ELR (cell line): ENCODE measurements at regions not wholly inside any gene's neighbourhood (a gene's known extent, or its start where the extent isn't known, plus 50 kb on each side); places are given as distances from the start of the nearest gene placed in this dataset.
A peak's percentile ranks its signal among the peaks of the same experiment; 100 is the strongest.
"Not testable (repeated sequence)": the region's sequence is repeated elsewhere in the genome, so short reads cannot be mapped to it uniquely, and the experiment has no call there.

Experiments used
- DNase-seq: peaks from one replicate; pipeline ENCODE4 v3.0.0-alpha.2; 2015; ENCODE audit warnings: low read depth

DNA sequence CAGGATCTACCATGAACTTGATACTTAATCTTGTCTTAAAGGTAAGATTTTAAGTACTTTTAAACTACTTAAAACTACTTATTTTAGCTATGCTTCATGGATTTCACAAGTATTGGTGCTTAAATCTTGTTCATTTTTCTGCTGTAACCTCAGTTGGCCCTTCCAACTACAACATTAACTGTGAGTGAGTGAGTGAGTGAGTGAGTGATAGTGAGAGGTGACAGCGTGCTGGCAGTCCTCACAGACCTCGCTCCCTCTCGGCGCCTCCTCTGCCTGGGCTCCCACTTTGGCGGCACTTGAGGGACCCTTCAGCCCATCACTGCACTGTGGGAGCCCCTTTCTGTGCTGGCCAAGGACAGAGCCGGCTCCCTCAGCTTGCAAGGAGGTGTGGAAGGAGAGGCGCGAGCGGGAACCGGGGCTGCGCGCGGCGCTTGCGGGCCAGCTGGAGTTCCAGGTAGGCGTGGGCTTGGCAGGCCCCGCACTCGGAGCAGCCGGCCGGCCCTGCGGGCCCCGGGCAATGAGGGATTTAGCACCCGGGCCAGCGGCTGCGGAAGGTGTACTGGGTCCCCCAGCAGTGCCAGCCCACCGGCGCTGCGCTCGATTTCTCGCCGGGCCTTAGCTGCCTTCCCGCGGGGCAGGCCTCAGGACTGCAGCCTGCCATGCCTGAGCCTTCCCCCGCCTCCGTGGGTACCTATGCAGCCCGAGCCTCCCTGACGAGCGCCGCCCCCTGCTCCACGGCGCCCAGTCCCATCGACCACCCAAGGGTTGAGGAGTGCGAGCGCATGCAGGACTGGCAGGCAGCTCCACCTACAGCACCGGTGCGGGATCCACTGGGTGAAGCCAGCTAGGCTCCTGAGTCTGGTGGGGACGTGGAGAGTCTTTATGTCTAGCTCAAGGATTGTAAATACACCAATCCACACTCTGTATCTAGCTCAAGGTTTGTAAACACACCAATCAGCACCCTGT lies 1558.6 kb upstream of the SEL1L start:
- DNase-seq, result not testable (repeated sequence)

DNA sequence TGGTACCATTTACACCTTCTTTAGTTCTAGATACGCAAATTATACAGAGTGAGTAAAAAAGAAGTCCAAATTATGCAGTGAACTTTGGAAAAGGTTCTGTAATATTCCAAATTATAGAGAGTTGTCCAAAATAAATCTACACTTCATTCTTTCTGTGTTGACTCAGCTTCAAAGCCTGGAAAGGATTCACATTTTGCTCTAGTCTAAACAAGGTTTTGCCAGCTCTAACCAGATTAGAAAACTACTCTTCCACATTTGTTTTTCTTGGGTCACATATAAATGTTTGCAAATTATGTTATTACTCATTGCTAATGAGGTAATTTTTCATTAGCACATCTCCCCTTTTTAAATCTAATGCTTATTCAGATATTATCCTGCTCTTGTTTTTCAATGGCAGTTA lies 1562.4 kb upstream of the SEL1L start:
- DNase-seq, result no peak

GRCh38 chr14:83101846-83102245 lies 1568.2 kb upstream of the SEL1L start:
- no peak for DNase-seq

DNA sequence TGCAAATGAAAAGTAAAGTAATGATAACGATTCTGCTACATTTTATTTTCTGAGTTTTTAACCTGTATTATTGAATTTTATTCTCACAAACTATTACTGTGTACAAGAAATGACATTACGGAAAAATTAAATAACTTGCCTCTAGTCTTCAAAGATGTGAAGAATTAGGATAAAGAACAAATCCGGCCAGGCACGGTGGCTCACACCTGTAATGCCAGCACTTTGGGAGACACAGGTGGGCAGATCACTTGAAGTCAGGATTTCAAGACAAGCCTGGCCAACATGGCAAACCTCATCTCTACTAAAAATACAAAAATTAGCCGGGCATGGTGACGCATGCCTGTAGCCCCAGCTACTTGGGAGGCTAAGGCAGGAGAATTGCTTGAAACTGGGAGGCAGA lies 1584.4 kb upstream of the SEL1L start:
- DNase-seq, result no peak

DNA sequence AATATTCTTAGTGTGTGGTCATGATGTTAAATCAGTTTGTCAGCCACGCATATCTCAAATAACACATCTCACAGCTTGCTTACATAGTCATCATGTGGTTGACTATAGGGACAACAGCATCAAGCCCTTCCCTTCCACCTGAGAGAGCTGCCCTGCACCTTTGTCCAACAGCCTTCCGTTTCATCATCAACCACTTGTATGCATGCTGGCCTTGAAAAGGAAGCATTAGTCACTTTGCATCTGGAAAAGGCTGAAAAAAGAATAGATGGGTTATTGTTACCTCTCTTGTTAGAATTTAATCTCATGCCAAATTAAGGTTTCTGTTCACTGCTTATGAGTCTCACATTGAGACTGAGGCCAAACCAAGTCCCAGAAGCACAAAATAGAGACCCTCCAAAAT lies 1586.5 kb upstream of the SEL1L start:
- DNase-seq, result no peak

DNA sequence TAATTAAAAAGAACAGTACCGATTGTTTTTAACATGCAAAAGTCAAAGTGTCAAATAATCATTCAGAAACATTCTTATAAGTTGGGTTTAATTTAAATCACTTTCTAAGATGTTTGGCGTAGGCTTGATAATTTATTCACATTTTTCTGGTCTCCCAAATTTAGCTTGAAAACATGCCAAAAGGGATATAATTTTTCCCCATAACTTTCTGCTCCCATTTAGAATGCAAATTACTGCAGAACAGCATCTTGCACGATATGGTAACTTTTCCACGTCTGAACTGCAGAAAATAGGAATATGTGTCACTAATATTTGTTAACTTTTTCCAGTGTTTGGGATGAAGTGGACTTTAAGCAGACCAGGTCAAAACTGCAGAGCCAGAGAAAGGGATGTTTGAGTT lies 1592.4 kb upstream of the SEL1L start:
- no peak for DNase-seq

DNA sequence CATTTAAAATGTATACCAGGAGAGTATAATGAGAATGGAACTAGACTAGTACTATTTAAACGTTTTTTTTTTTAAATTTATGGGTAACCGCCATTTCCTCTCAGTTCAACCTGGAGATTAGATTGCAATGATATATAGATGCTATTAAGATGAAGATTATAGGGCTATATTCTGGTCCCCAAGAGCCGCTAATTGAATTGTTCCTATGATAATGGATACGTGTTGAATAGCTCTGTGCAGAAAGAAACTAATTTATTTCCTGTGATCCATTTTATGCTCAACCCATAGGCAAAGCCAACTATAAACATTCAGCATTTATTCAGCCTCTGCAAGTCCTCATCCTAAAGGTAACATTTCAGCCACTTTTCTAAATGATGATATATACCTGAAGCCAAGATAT lies 1595.1 kb upstream of the SEL1L start:
- DNase-seq, result no peak

GRCh38 chr14:83129496-83129895 lies 1595.8 kb upstream of the SEL1L start:
- no peak for DNase-seq

DNA sequence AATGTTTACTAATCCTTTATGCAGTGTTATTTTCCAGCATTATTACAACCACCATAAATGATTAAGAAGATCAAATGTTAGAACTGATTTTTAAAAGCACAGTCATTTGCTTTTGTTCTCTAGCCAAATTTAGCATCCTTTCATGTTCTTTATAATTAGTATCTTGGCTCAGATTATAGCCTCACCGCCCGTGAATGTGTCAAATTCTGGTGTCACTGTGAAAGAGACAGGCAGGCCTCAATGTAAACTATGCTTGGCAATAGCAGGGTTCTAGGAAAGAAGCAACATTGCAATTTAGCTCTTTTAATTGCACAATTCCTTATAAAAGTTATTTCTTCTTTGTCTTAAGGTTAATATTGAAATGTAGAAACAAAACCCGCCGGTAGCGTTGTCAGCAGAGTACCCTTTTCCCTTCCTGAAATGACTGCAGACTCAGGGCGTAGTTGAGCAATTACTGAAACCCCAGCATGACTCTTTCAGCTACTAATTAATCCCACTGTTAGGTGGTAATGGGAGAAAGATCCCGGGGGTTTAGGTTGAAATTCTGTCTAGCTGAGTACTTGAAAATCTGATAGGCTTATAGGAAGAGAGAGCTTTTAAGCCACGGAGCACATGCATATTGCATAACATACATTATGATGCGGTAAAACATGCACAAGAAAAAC lies 1600.5 kb upstream of the SEL1L start:
- no peak for DNase-seq

DNA sequence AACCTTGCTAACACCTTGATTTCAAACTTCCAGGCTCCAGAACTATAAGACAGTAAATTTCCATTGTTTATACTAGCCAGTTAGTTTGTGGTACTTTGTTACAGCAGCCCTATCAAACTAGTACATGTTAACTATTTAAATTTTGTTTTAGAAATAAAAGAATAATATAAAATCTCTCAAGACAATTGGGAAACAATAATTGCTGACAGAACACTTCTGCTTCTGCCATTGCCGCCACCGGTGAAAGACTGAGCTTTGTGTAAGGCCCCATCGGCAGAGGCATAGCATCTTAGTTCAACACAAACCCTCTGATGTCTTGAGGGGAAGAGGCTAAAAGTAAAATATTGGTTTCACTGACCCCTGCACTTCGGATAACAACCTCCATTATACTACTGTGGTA lies 1607.1 kb upstream of the SEL1L start:
- no peak for DNase-seq

- DNase-seq, result peak; percentile 1
Measured at GRCh38 chr14:83147006-83147405, 1613.4 kb upstream of the SEL1L start.

GRCh38 chr14:83151571-83151970 lies 1617.9 kb upstream of the SEL1L start:
- DNase-seq, result no peak

- no peak for DNase-seq
Measured at GRCh38 chr14:83153081-83153480, 1619.4 kb upstream of the SEL1L start.

GRCh38 chr14:83162361-83162929 lies 1628.8 kb upstream of the SEL1L start:
- no peak for DNase-seq

GRCh38 chr14:83163016-83163415 lies 1629.4 kb upstream of the SEL1L start:
- no peak for DNase-seq

DNA sequence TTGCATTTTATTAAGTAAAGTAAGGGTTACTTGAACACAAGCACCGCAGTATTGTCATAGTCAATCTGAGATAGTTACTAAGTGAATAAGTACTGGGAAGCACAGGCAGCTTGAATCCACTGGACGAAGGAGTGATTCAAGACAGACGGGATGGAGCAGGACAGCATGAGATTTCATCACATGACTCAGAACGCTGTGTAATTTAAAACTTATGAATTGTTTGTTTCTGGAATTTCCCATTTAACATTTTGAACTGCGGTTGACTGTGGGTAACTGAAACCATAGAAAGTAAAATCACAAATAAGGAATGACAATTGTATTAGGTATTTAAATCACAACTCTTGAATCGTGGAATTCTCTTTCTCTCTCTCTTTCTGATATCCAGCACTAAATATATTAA lies 1630.4 kb upstream of the SEL1L start:
- DNase-seq, result peak; percentile 53

GRCh38 chr14:83164591-83164990 lies 1630.9 kb upstream of the SEL1L start:
- DNase-seq, result no peak

- DNase-seq, result peak; percentile 3
Measured at GRCh38 chr14:83170165-83170564, 1636.5 kb upstream of the SEL1L start.

- DNase-seq, result no peak
Measured at GRCh38 chr14:83171761-83172160, 1638.1 kb upstream of the SEL1L start.

DNA sequence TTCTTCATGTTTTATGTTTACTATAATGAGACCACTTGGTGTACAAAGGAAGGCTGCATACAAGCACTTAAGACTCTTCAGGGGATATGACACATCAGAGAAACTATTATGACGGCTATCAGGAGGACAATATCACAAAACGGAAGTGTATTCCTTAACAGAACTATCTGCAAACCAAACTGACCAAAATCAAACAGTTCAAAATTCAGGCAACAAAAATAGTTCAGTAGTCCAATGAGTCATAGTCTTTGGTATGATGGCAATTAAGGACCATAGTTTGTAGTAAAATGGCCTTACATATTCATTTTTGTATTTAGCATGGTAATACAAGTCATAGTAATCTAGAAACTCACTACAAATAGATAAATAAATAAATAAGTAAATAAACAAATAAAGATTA lies 1638.7 kb upstream of the SEL1L start:
- DNase-seq, result peak; percentile 25

- no peak for DNase-seq
Measured at GRCh38 chr14:83173687-83174086, 1640.0 kb upstream of the SEL1L start.

GRCh38 chr14:83184531-83184930 lies 1650.9 kb upstream of the SEL1L start:
- DNase-seq, result no peak

DNA sequence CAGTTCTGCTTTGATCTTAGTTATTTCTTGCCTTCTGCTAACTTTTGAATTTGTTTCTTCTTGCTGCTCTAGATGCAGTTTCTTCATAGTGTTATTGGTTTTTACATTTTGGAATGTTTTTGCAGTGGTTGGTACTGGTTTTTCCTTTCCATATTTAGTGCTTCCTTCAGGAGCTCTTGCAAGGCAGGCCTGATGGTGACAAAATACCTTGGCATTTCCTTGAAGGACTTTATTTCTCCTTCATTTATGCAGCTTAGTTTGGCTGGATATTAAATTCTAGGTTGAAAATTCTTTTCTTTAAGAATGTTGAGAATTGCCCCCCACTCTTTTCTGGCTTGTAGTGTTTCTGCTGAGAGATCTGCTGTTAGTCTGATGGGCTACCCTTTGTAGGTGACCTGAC lies 1654.7 kb upstream of the SEL1L start:
- DNase-seq, result not testable (repeated sequence)
